C4-2B (cell line): ENCODE measurements at regions not wholly inside any gene's neighbourhood (a gene's known extent, or its start where the extent isn't known, plus 50 kb on each side); places are given as distances from the start of the nearest gene placed in this dataset.

Source experiments
- CTCF ChIP-seq: fragments of 450-650 bp; conservative IDR thresholded peaks from 2 replicates; pipeline ENCODE4 v1.5.1; 2017; ENCODE audit warnings: mild to moderate bottlenecking
- ZFX ChIP-seq: fragments of 450-650 bp; IDR thresholded peaks from 2 replicates; pipeline ENCODE4 v1.6.1; 2017

GRCh38 chr18:22471546-22472131 lies 53.9 kb upstream of the CTAGE1 start:
- TF ChIP-seq CTCF (no peak), ZFX (no peak)
